HCT116 (cell line): ENCODE measurements at regions not wholly inside any gene's neighbourhood (a gene's known extent, or its start where the extent isn't known, plus 50 kb on each side); places are given as distances from the start of the nearest gene placed in this dataset.

Experiments used
- EZH2phosphoT487 ChIP-seq: fragments of 200-600 bp; IDR thresholded peaks from 2 replicates; pipeline ENCODE4 v1.6.1; 2018; ENCODE audit warnings: antibody characterized with exemption, borderline replicate concordance
- FOSL1 ChIP-seq: IDR thresholded peaks from 2 replicates; pipeline ENCODE4 v1.6.1; 2012; ENCODE audit warnings: low read depth
- POLR2A ChIP-seq: IDR thresholded peaks from 2 replicates; pipeline ENCODE4 v1.7.0; 2011; ENCODE audit warnings: borderline replicate concordance; ENCODE audit not compliant: insufficient read depth, insufficient read length; ENCODE audit errors: extremely low read depth
- RAD21 ChIP-seq: IDR thresholded peaks from 2 replicates; pipeline ENCODE4 v1.6.1; 2012; ENCODE audit warnings: low read depth, mild to moderate bottlenecking
- ZFX ChIP-seq: fragments of 450-650 bp; IDR thresholded peaks from 2 replicates; pipeline ENCODE4 v1.6.1; 2017
- TF ChIP-seq, protein P1 (sequence below), 3 experiments: fragments of 200-600 bp in 1 of 3; sonication (generic) in 1 of 3; IDR thresholded peaks in 2 of 3; conservative IDR thresholded peaks in 1 of 3; 2 replicates each; pipeline ENCODE4 v1.5.1; 2012 to 2017; ENCODE audit warnings: low read depth in 2 of 3, low read length in 2 of 3, antibody characterized with exemption in 1 of 3, borderline replicate concordance in 1 of 3, control low read depth in 1 of 3, mild to moderate bottlenecking in 1 of 3, mixed read lengths in 1 of 3, mixed run types in 1 of 3, moderate library complexity in 1 of 3; ENCODE audit not compliant: insufficient read depth in 1 of 3
- TF ChIP-seq, protein P2 (sequence below): IDR thresholded peaks from 2 replicates; pipeline ENCODE4 v1.6.1; 2012; ENCODE audit warnings: low read depth

DNA sequence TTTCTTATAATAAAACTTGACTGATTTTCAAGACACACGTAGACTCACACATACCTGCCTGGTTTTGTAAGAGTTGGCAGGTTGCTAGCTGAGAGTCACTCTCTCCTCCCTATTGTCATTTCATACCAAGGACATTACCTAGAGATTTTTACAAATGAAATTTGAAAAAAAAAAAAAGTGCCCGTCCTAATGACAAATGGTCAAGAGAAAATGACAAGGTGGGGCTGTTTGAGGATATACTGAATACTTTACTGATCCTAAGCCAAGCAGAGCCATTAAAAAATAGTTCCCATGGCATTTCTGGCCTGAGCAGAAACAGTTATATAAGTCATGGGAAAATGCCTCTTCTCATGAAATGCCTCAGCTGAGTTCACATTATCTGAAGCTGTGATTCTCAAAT lies 150.2 kb downstream of the DYRK2 start:
- TF ChIP-seq, protein P1, sequence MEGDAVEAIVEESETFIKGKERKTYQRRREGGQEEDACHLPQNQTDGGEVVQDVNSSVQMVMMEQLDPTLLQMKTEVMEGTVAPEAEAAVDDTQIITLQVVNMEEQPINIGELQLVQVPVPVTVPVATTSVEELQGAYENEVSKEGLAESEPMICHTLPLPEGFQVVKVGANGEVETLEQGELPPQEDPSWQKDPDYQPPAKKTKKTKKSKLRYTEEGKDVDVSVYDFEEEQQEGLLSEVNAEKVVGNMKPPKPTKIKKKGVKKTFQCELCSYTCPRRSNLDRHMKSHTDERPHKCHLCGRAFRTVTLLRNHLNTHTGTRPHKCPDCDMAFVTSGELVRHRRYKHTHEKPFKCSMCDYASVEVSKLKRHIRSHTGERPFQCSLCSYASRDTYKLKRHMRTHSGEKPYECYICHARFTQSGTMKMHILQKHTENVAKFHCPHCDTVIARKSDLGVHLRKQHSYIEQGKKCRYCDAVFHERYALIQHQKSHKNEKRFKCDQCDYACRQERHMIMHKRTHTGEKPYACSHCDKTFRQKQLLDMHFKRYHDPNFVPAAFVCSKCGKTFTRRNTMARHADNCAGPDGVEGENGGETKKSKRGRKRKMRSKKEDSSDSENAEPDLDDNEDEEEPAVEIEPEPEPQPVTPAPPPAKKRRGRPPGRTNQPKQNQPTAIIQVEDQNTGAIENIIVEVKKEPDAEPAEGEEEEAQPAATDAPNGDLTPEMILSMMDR (IDR thresholded peaks at IDR 0.05 in 2 of 3, conservative IDR thresholded peaks at IDR 0.05 in 1 of 3; ENCODE audit: borderline replicate concordance in 1 of 3, insufficient read depth in 1 of 3, low read depth in 2 of 3, low read length in 2 of 3): no peak
- TF ChIP-seq POLR2A: no peak
- TF ChIP-seq EZH2phosphoT487: no peak
- TF ChIP-seq RAD21: no peak
- TF ChIP-seq FOSL1: no peak
- no peak for TF ChIP-seq ZFX
- TF ChIP-seq, protein P2, sequence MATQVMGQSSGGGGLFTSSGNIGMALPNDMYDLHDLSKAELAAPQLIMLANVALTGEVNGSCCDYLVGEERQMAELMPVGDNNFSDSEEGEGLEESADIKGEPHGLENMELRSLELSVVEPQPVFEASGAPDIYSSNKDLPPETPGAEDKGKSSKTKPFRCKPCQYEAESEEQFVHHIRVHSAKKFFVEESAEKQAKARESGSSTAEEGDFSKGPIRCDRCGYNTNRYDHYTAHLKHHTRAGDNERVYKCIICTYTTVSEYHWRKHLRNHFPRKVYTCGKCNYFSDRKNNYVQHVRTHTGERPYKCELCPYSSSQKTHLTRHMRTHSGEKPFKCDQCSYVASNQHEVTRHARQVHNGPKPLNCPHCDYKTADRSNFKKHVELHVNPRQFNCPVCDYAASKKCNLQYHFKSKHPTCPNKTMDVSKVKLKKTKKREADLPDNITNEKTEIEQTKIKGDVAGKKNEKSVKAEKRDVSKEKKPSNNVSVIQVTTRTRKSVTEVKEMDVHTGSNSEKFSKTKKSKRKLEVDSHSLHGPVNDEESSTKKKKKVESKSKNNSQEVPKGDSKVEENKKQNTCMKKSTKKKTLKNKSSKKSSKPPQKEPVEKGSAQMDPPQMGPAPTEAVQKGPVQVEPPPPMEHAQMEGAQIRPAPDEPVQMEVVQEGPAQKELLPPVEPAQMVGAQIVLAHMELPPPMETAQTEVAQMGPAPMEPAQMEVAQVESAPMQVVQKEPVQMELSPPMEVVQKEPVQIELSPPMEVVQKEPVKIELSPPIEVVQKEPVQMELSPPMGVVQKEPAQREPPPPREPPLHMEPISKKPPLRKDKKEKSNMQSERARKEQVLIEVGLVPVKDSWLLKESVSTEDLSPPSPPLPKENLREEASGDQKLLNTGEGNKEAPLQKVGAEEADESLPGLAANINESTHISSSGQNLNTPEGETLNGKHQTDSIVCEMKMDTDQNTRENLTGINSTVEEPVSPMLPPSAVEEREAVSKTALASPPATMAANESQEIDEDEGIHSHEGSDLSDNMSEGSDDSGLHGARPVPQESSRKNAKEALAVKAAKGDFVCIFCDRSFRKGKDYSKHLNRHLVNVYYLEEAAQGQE: no peak
